Naive thymus-derived CD4-positive, alpha-beta T cell (primary cell): ENCODE measurements at regions not wholly inside any gene's neighbourhood (a gene's known extent, or its start where the extent isn't known, plus 50 kb on each side); places are given as distances from the start of the nearest gene placed in this dataset.

Experiments
- ATAC-seq: fragments of 150-1000 bp; cut with Tn5 transposase; 2 replicates; pipeline ENCODE4 v1.10.0; 2021; ENCODE audit warnings: mild to moderate bottlenecking, moderate library complexity
- CTCF ChIA-PET: fragments of 350-600 bp; sonication (Branson Sonifier 250); formaldehyde crosslinking; loops from one replicate; lab custom pipeline; 2021; ENCODE audit warnings: antibody characterized with exemption; lab: Charles Lee
- POLR2A ChIA-PET: fragments of 350-600 bp; sonication (Branson Sonifier 250); formaldehyde crosslinking; loops from one replicate; lab custom pipeline; 2021; ENCODE audit warnings: antibody characterized with exemption, inconsistent platforms; lab: Charles Lee
- DNase-seq, 9 donors: peaks; one replicate each; pipeline versions ENCODE4 v3.0.0 to v3.0.0-alpha.2; 2020 to 2022; ENCODE audit warnings: mixed read lengths in 1 of 9
- H3K27ac ChIP-seq: one replicate; pipeline ENCODE4 v1.7.0; 2013; ENCODE audit warnings: mild to moderate bottlenecking, low read depth, low read length, moderate library complexity
- H3K27me3 ChIP-seq, 2 donors: one replicate each; pipeline ENCODE4 v1.7.0; 2013; ENCODE audit warnings: low read length in 2 of 2, mild to moderate bottlenecking in 2 of 2, moderate library complexity in 2 of 2; ENCODE audit not compliant: control insufficient read depth in 2 of 2, insufficient read depth in 2 of 2
- H3K36me3 ChIP-seq, 3 experiments: 1 replicate in 2 of 3; 2 replicates in 1 of 3; pipeline ENCODE4 v1.7.0; 2013; ENCODE audit warnings: low read length in 3 of 3, mild to moderate bottlenecking in 3 of 3, moderate library complexity in 1 of 3; ENCODE audit not compliant: insufficient read depth in 3 of 3, control insufficient read depth in 2 of 3
- H3K4me1 ChIP-seq, 2 donors: one replicate each; pipeline ENCODE4 v1.7.0; 2013; ENCODE audit warnings: low read length in 2 of 2, mild to moderate bottlenecking in 2 of 2, moderate library complexity in 1 of 2; ENCODE audit not compliant: control insufficient read depth in 2 of 2, insufficient read depth in 2 of 2
- H3K4me3 ChIP-seq: 2 replicates; pipeline ENCODE4 v1.7.0; 2013; ENCODE audit warnings: mild to moderate bottlenecking, low read length
- H3K9me3 ChIP-seq, 3 experiments: 1 replicate in 2 of 3; 2 replicates in 1 of 3; pipeline ENCODE4 v1.7.0; 2013; ENCODE audit warnings: low read length in 3 of 3; ENCODE audit not compliant: control insufficient read depth in 2 of 3
- H3K27ac Mint-ChIP-seq, 9 donors: one replicate each; pipeline ENCODE4 v1.8.0; 2020 to 2022; ENCODE audit warnings: mixed read lengths in 9 of 9, mild to moderate bottlenecking in 8 of 9, moderate library complexity in 5 of 9, inconsistent platforms in 2 of 9
- H3K27me3 Mint-ChIP-seq, 5 donors: one replicate each; pipeline ENCODE4 v1.8.0; 2021 to 2022; ENCODE audit warnings: mixed read lengths in 5 of 5, mild to moderate bottlenecking in 1 of 5
- H3K36me3 Mint-ChIP-seq, 5 donors: one replicate each; pipeline ENCODE4 v1.8.0; 2020 to 2022; ENCODE audit warnings: mixed read lengths in 5 of 5, mild to moderate bottlenecking in 3 of 5, inconsistent platforms in 1 of 5
- H3K4me1 Mint-ChIP-seq, 7 donors: one replicate each; pipeline ENCODE4 v1.8.0; 2020 to 2022; ENCODE audit warnings: mixed read lengths in 7 of 7, mild to moderate bottlenecking in 3 of 7, inconsistent platforms in 1 of 7
- H3K4me3 Mint-ChIP-seq, 10 donors: one replicate each; pipeline ENCODE4 v1.8.0; 2020 to 2022; ENCODE audit warnings: mild to moderate bottlenecking in 10 of 10, mixed read lengths in 10 of 10, moderate library complexity in 6 of 10, inconsistent platforms in 2 of 10
- H3K9me3 Mint-ChIP-seq, 11 donors: one replicate each; pipeline ENCODE4 v1.8.0; 2020 to 2022; ENCODE audit warnings: mixed read lengths in 11 of 11, mild to moderate bottlenecking in 4 of 11, inconsistent platforms in 1 of 11, moderate library complexity in 1 of 11
- intact Hi-C, 2 donors: fragments of 100-400 bp; cut with micrococcal nuclease; formaldehyde crosslinking; loops; one replicate each; pipeline ENCODE4 v1.15.1; 2023

GRCh38 chr12:114917953-114918352, 234.0 kb upstream of the TBX3 start:
- ATAC-seq (no peak), DNase-seq (no peak)
- Mint-ChIP-seq H3K27ac (no peak overlapping the region), H3K36me3 (no peaks in the 10 kb centered on the region), H3K9me3 (peaks cover 0 to 14% (median 5%) of the 10 kb centered on the region in 11 donors), H3K4me1 (no peaks in the 10 kb centered on the region), H3K27me3 (no peaks in the 10 kb centered on the region), H3K4me3 (no peak overlapping the region)
- Histone ChIP-seq H3K27me3 (no peaks in the 10 kb centered on the region), H3K36me3 (no peaks in the 10 kb centered on the region), H3K4me3 (no peak overlapping the region), H3K4me1 (no peaks in the 10 kb centered on the region), H3K27ac (no peak overlapping the region), H3K9me3 (peaks cover 0 to 3% (median 0%) of the 10 kb centered on the region in 3 experiments)
- ChIA-PET CTCF (no interaction called here), POLR2A (no interaction called here)
- intact Hi-C loops: no loop called here

DNA sequence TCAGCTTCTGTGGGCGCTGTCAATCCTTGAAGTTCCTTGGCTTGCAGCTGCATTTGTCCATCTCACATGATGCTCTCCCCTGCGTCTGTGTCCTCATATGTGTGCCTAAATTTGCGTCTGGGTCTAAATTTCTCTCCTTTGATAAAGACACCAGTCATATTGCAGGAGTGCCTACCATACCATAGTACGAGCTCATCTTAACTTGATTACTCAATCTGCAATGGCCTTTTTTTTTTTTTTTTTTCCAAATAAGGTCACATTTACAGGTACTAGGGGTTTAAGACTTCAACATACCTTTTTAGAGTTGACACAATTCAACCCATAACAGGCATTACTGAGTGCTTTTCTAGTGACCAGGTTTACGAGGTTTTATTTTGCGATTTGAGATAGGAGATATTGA, 233.3 kb upstream of the TBX3 start:
- no peaks in the 10 kb centered on the region for H3K4me1 Mint-ChIP-seq
- Histone ChIP-seq H3K27me3 (no peaks in the 10 kb centered on the region), H3K9me3 (peaks cover 0 to 3% (median 0%) of the 10 kb centered on the region in 3 experiments), H3K36me3 (no peaks in the 10 kb centered on the region), H3K27ac (no peak overlapping the region), H3K4me1 (no peaks in the 10 kb centered on the region), H3K4me3 (no peak overlapping the region)
- H3K36me3 Mint-ChIP-seq: no peaks in the 10 kb centered on the region
- H3K27ac Mint-ChIP-seq: no peak overlapping the region
- ChIA-PET POLR2A (no interaction called here), CTCF (no interaction called here)
- DNase-seq (no peak), ATAC-seq (no peak)
- H3K9me3 Mint-ChIP-seq: peaks cover 0 to 17% (median 5%) of the 10 kb centered on the region in 11 donors
- no peaks in the 10 kb centered on the region for H3K27me3 Mint-ChIP-seq
- no peak overlapping the region for H3K4me3 Mint-ChIP-seq
- intact Hi-C loops: no loop called here

GRCh38 chr12:114916541-114916940, 232.6 kb upstream of the TBX3 start:
- Mint-ChIP-seq H3K36me3 (no peaks in the 10 kb centered on the region), H3K27me3 (no peaks in the 10 kb centered on the region), H3K9me3 (peaks cover 0 to 19% (median 7%) of the 10 kb centered on the region in 11 donors), H3K27ac (no peak overlapping the region), H3K4me3 (no peak overlapping the region), H3K4me1 (no peaks in the 10 kb centered on the region)
- Histone ChIP-seq H3K36me3 (no peaks in the 10 kb centered on the region), H3K9me3 (peaks cover 0 to 3% (median 0%) of the 10 kb centered on the region in 3 experiments), H3K4me1 (no peaks in the 10 kb centered on the region), H3K27ac (no peak overlapping the region), H3K27me3 (no peaks in the 10 kb centered on the region), H3K4me3 (no peak overlapping the region)
- ATAC-seq (no peak), DNase-seq (no peak)
- CTCF ChIA-PET: no interaction called here
- POLR2A ChIA-PET: no interaction called here
- intact Hi-C loops: no loop called here

DNA sequence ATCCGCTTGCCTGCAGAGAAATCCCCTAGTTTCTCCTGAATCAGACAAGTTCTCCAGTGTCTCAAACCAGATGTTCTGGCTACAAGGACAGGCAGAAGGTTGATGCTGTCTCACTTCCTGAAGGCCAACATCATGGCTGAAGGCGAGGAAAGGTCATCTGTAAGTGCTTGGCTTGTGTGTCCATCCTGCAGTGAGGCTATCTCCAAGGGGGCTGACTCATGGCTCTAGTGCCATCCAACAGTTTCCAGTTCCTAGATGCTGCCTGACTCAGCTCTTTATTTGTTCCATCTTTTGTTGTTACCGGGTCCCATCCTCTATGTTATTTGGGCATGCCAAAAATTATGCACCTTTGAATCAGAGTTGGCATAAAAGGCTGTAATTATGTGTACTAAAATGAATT, 232.1 kb upstream of the TBX3 start:
- intact Hi-C loops: no loop called here

DNA sequence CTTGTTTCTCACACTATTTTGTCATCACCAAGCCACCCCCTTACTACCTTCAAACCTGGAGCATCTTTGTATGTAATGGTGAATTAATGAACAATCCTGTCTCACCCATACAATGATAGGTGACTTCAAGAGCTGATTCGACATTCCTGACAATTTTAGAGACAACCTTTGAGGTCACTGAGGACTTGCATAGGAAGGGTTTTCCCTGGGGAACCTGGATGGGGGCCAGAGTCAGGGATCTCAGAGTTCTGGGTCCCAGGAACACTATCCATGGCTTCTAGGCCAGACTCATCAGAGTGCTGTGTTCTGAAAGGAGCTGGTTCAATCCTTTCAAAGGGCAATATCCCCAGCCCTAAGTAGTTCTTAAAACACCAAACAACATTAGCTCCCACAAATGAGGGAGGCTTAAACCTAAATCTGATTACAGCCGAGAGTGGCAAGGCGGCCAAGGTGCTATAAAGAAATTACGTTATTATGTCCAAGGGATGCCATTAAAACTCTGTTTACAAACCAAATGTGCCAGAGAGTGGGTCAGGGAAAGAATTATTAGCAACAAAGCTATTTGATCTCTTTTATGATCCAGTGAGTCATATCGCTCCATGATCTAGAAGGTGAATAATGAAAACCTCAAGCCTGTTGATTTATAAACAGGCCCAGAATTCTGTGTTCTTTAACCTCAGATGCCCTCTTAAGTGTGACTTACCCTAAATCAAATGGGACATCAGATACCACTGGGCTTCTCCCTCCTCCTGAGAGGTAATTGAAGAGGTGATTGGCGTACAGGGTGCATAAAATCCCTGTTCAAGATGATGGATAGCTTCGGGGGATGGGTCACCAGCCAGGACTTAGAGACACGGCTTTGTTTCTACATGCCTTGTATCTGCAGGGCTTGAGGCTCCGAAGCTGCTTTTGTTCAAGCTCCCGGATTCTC, 230.2 kb upstream of the TBX3 start:
- no peak overlapping the region for H3K4me3 Mint-ChIP-seq
- peaks cover 0 to 8% (median 0%) of the 10 kb centered on the region in 5 donors for H3K27me3 Mint-ChIP-seq
- H3K27me3 ChIP-seq: no peaks in the 10 kb centered on the region
- no peak overlapping the region for H3K4me3 ChIP-seq
- no peaks in the 10 kb centered on the region for H3K4me1 ChIP-seq
- no peak overlapping the region for H3K27ac Mint-ChIP-seq
- ChIA-PET POLR2A (no interaction called here), CTCF (no interaction called here)
- peaks cover 0 to 19% (median 12%) of the 10 kb centered on the region in 11 donors for H3K9me3 Mint-ChIP-seq
- intact Hi-C loops: no loop called here
- DNase-seq: no peak
- H3K36me3 ChIP-seq: no peaks in the 10 kb centered on the region
- H3K27ac ChIP-seq: no peak overlapping the region
- no peak for ATAC-seq
- H3K36me3 Mint-ChIP-seq: no peaks in the 10 kb centered on the region
- peaks cover 0 to 3% (median 0%) of the 10 kb centered on the region in 3 experiments for H3K9me3 ChIP-seq
- no peaks in the 10 kb centered on the region for H3K4me1 Mint-ChIP-seq

More for the DNA sequence above, 232.1 kb upstream of the TBX3 start:
- Mint-ChIP-seq H3K9me3 (peaks cover 0 to 19% (median 8%) of the 10 kb centered on the region in 11 donors), H3K27me3 (no peaks in the 10 kb centered on the region), H3K4me3 (no peak overlapping the region), H3K4me1 (no peaks in the 10 kb centered on the region), H3K36me3 (no peaks in the 10 kb centered on the region), H3K27ac (no peak overlapping the region)
- ATAC-seq: no peak
- no peaks in the 10 kb centered on the region for H3K36me3 ChIP-seq
- no peaks in the 10 kb centered on the region for H3K4me1 ChIP-seq
- H3K9me3 ChIP-seq: peaks cover 0 to 3% (median 0%) of the 10 kb centered on the region in 3 experiments
- H3K27me3 ChIP-seq: no peaks in the 10 kb centered on the region
- no peak overlapping the region for H3K27ac ChIP-seq
- POLR2A ChIA-PET: no interaction called here
- CTCF ChIA-PET: no interaction called here
- H3K4me3 ChIP-seq: no peak overlapping the region
- DNase-seq: no peak

GRCh38 chr12:114912811-114913210, 228.8 kb upstream of the TBX3 start:
- no peak overlapping the region for H3K27ac ChIP-seq
- peaks cover 0 to 19% (median 13%) of the 10 kb centered on the region in 11 donors for H3K9me3 Mint-ChIP-seq
- H3K4me1 ChIP-seq: no peaks in the 10 kb centered on the region
- H3K27me3 Mint-ChIP-seq: peaks cover 0 to 8% (median 0%) of the 10 kb centered on the region in 5 donors
- CTCF ChIA-PET: no interaction called here
- POLR2A ChIA-PET: no interaction called here
- H3K36me3 ChIP-seq: no peaks in the 10 kb centered on the region
- no peak overlapping the region for H3K4me3 Mint-ChIP-seq
- H3K4me3 ChIP-seq: no peak overlapping the region
- intact Hi-C loops: no loop called here
- H3K27ac Mint-ChIP-seq: no peak overlapping the region
- no peaks in the 10 kb centered on the region for H3K4me1 Mint-ChIP-seq
- H3K9me3 ChIP-seq: no peaks in the 10 kb centered on the region
- DNase-seq (no peak), ATAC-seq (no peak)
- no peaks in the 10 kb centered on the region for H3K27me3 ChIP-seq
- no peaks in the 10 kb centered on the region for H3K36me3 Mint-ChIP-seq

GRCh38 chr12:114911196-114911595, 227.2 kb upstream of the TBX3 start:
- Histone ChIP-seq H3K27me3 (no peaks in the 10 kb centered on the region), H3K4me1 (no peaks in the 10 kb centered on the region), H3K9me3 (no peaks in the 10 kb centered on the region), H3K36me3 (no peaks in the 10 kb centered on the region), H3K4me3 (no peak overlapping the region), H3K27ac (no peak overlapping the region)
- CTCF ChIA-PET: no interaction called here
- DNase-seq (no peak), ATAC-seq (no peak)
- H3K9me3 Mint-ChIP-seq: peaks cover 0 to 18% (median 10%) of the 10 kb centered on the region in 11 donors
- H3K27me3 Mint-ChIP-seq: peaks cover 0 to 8% (median 0%) of the 10 kb centered on the region in 5 donors
- no peaks in the 10 kb centered on the region for H3K36me3 Mint-ChIP-seq
- H3K27ac Mint-ChIP-seq: no peak overlapping the region
- no peak overlapping the region for H3K4me3 Mint-ChIP-seq
- intact Hi-C loops: no loop called here
- POLR2A ChIA-PET: no interaction called here
- no peaks in the 10 kb centered on the region for H3K4me1 Mint-ChIP-seq
